Gastroesophageal sphincter (tissue), 4 donors: ENCODE measurements at regions not wholly inside any gene's neighbourhood (a gene's known extent, or its start where the extent isn't known, plus 50 kb on each side); places are given as distances from the start of the nearest gene placed in this dataset.

Source experiments
- ATAC-seq: fragments of 150-250 bp; one replicate; pipeline ENCODE4 v1.9.1; 2016; ENCODE audit warnings: mild to moderate bottlenecking, moderate library complexity
- H3K27ac ChIP-seq, 4 donors: fragments of 200-600 bp; sonication (generic) in 3 of 4; 1 replicate in 3 of 4; 2 replicates in 1 of 4; pipeline ENCODE4 v1.5.1; 2016 to 2019
- H3K27me3 ChIP-seq: fragments of 200-600 bp; sonication (generic); one replicate; pipeline ENCODE4 v1.5.1; 2019
- H3K36me3 ChIP-seq, 2 donors: fragments of 200-600 bp; sonication (generic); one replicate each; pipeline ENCODE4 v1.5.1; 2019; ENCODE audit warnings: control low read depth in 1 of 2
- H3K4me1 ChIP-seq, 3 donors: fragments of 200-600 bp; sonication (generic); 1 replicate in 2 of 3; 2 replicates in 1 of 3; pipeline ENCODE4 v1.5.1; 2016 to 2019; ENCODE audit warnings: control low read depth in 2 of 3
- H3K4me3 ChIP-seq, 2 donors: fragments of 200-600 bp; sonication (generic); one replicate each; pipeline ENCODE4 v1.5.1; 2019; ENCODE audit warnings: mild to moderate bottlenecking in 1 of 2, moderate library complexity in 1 of 2
- H3K9me3 ChIP-seq, 3 donors: fragments of 200-600 bp; sonication (generic); one replicate each; pipeline ENCODE4 v1.5.1; 2017 to 2019; ENCODE audit warnings: control low read depth in 2 of 3
- EP300 ChIP-seq: sonication (generic); formaldehyde crosslinking; IDR thresholded peaks from one replicate; pipeline ENCODE4 v1.6.1; 2017; ENCODE audit warnings: antibody characterized with exemption, mild to moderate bottlenecking
- POLR2A ChIP-seq, 2 donors: fragments of 450-650 bp; IDR thresholded peaks; one replicate each; pipeline ENCODE4 v1.6.1; 2017; ENCODE audit warnings: antibody characterized with exemption in 2 of 2, mild to moderate bottlenecking in 2 of 2, moderate library complexity in 1 of 2
- POLR2AphosphoS5 ChIP-seq: sonication (generic); formaldehyde crosslinking; IDR thresholded peaks from one replicate; pipeline ENCODE4 v1.6.1; 2017; ENCODE audit warnings: antibody characterized with exemption
- WGBS, 2 donors: methylation state at CpG; one replicate each; pipeline ENCODE4 v1.1.5; 2018; ENCODE audit warnings: low coverage in 1 of 2; 5-methylcytosine and 5-hydroxymethylcytosine counted together
- TF ChIP-seq, protein P1 (sequence below), 4 experiments: fragments of 200-600 bp in 2 of 4; fragments of 450-650 bp in 2 of 4; sonication (generic) in 1 of 4; IDR thresholded peaks; one replicate each; pipeline ENCODE4 v1.5.1; 2017 to 2019; ENCODE audit warnings: antibody characterized with exemption in 4 of 4, mild to moderate bottlenecking in 2 of 4, moderate library complexity in 2 of 4

DNA sequence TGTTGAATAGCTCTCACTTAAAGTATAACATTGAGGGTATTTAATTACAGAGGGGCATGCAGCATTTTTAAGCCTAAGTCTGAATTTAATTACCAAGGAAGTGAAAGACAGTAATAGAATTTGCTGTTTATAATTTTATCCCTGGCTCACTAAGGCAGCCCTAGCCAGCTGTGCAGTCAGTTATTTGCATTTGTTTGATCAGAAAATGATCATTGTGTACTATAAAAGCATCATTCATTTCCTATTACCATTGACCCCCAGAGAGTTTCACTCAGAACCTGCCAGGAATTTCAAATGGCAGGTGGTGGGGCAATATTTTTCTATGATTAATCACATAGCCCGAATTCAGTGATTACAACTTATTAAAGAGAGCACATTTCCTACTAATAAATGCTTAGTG is 277.1 kb upstream of the KAZN start:
- H3K9me3 ChIP-seq: no peaks in the 10 kb centered on the region
- no peak overlapping the region for H3K27ac ChIP-seq
- WGBS, 2 donors: 43 to 50% methylated on average over 1 of the region's 1 CpG
- no peaks in the 10 kb centered on the region for H3K27me3 ChIP-seq
- ATAC-seq: no peak
- TF ChIP-seq POLR2A (IDR thresholded peaks at IDR 0.05): no peak
- TF ChIP-seq, protein P1, sequence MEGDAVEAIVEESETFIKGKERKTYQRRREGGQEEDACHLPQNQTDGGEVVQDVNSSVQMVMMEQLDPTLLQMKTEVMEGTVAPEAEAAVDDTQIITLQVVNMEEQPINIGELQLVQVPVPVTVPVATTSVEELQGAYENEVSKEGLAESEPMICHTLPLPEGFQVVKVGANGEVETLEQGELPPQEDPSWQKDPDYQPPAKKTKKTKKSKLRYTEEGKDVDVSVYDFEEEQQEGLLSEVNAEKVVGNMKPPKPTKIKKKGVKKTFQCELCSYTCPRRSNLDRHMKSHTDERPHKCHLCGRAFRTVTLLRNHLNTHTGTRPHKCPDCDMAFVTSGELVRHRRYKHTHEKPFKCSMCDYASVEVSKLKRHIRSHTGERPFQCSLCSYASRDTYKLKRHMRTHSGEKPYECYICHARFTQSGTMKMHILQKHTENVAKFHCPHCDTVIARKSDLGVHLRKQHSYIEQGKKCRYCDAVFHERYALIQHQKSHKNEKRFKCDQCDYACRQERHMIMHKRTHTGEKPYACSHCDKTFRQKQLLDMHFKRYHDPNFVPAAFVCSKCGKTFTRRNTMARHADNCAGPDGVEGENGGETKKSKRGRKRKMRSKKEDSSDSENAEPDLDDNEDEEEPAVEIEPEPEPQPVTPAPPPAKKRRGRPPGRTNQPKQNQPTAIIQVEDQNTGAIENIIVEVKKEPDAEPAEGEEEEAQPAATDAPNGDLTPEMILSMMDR (IDR thresholded peaks at IDR 0.05): no peak
- no peaks in the 10 kb centered on the region for H3K4me1 ChIP-seq
- H3K36me3 ChIP-seq: no peaks in the 10 kb centered on the region
- no peak overlapping the region for H3K4me3 ChIP-seq

DNA sequence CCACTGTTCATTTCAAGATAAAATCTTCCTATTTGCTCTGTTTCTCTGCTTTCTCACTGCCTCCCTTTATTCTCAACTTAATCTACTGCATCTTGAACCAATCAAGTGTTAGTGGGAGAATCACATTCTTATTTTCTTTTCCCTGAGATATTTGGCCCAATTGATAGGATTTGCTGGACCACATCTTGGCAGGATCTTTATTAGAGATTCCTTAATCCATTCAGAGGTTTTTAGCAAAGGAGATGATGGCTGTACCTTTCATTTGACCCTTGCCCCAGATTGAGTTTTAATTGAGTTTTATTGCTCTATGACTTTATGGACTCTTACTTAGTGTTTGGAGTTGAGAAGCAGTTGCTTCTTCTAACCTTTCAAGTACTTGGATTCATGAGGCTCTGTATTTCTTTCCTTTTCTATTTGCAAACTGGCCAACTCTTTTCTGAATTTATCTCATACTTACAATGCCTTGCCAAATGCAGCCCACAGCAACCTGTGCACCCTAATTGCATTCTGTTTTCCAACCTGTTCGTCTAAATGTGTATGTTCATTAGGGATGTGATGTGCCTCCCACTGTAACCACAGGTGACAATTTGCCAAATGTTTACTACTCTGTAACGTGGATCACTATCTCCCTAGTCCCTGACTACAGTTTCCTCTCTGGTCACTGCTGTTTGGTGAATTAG is 274.8 kb upstream of the KAZN start:
- H3K4me1 ChIP-seq: no peaks in the 10 kb centered on the region
- ATAC-seq: no peak
- H3K27ac ChIP-seq: no peak overlapping the region
- no peak overlapping the region for H3K4me3 ChIP-seq
- H3K27me3 ChIP-seq: no peaks in the 10 kb centered on the region
- no peaks in the 10 kb centered on the region for H3K36me3 ChIP-seq
- TF ChIP-seq POLR2AphosphoS5 (no peak), POLR2A (IDR thresholded peaks at IDR 0.05) (no peak), EP300 (no peak)
- TF ChIP-seq, protein P1 (IDR thresholded peaks at IDR 0.05): no peak
- 71 to 94% methylated on average over 2 of the region's 2 CpGs for WGBS, 2 donors
- H3K9me3 ChIP-seq: no peaks in the 10 kb centered on the region

DNA sequence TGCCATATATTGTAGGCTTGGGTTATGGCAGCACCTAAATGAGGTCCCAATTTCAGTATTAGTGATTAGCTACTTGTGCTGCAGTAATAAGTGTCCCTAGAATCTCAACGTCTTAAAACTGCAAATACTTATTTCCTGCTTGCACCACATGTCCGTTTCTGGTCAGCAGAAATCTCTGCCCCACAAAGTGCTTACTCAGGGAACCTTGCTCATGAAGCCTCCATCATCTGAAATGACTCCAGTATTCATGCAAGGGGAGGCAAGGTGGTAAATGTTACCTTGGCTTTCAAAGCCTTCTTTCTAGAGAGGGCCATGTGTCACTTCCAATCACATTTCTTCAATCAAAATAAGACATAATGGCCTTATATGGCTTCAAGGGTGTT is 274.2 kb upstream of the KAZN start:
- Histone ChIP-seq H3K4me3 (no peak overlapping the region), H3K27me3 (no peaks in the 10 kb centered on the region), H3K27ac (no peak overlapping the region), H3K4me1 (no peaks in the 10 kb centered on the region), H3K9me3 (no peaks in the 10 kb centered on the region), H3K36me3 (no peaks in the 10 kb centered on the region)
- 57 to 64% methylated on average over 1 to 2 of the region's 2 CpGs for WGBS, 2 donors
- no peak for ATAC-seq
- TF ChIP-seq, protein P1 (IDR thresholded peaks at IDR 0.05): no peak
- no peak for TF ChIP-seq POLR2A (IDR thresholded peaks at IDR 0.05)

DNA sequence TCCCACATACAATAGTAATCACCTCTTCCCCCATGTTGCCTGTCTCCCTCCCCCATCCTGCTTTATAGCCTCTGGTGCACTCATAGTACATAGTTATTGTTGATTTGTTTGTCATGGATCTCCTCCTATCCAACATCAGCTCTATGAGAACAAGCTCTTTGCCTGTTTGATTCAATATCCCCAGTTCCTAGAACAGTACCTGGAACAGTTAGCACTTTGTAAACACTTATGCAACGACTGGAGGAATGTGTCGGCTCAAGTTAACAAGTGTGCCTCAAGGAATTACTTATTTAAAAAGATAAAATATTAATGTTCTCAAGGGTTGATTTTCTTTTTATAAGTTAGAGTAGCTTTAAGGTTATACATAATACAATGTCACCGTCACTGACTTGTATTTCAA is 271.6 kb upstream of the KAZN start:
- ATAC-seq: no peak
- Histone ChIP-seq H3K36me3 (no peaks in the 10 kb centered on the region), H3K9me3 (peaks cover 0 to 14% (median 0%) of the 10 kb centered on the region in 3 donors), H3K4me1 (no peaks in the 10 kb centered on the region), H3K27me3 (no peaks in the 10 kb centered on the region), H3K4me3 (no peak overlapping the region), H3K27ac (no peak overlapping the region)
- WGBS, 2 donors: 72% methylated on average over 3 of the region's 3 CpGs
- TF ChIP-seq EP300: no peak

DNA sequence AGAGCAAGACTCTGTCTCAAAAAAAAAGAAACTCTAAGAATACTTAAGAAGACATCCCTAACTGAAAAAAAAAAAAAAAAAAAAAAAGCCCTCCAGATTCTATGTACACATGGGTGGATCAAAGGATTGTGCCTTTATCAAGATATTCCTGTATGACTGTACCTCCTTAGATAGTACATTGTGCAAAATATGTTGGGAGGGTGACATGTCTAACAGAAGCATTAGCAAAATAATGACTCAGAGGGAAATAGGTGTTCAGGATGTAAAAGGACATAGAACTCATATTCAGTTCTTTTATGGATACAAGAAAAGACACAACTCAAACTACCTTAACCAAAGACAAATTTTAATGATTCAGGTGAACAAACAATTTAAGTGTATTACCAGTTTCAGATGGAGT is 269.8 kb upstream of the KAZN start:
- no peak for ATAC-seq

More for the DNA sequence above, 269.8 kb upstream of the KAZN start:
- H3K9me3 ChIP-seq: peaks cover 0 to 14% (median 0%) of the 10 kb centered on the region in 3 donors
- no peak overlapping the region for H3K27ac ChIP-seq
- TF ChIP-seq POLR2AphosphoS5: no peak
- no peak for TF ChIP-seq EP300
- no peak for TF ChIP-seq POLR2A (IDR thresholded peaks at IDR 0.05)
- TF ChIP-seq, protein P1 (IDR thresholded peaks at IDR 0.05): no peak
- no peaks in the 10 kb centered on the region for H3K36me3 ChIP-seq
- H3K4me3 ChIP-seq: no peak overlapping the region
- H3K4me1 ChIP-seq: no peaks in the 10 kb centered on the region
- no peaks in the 10 kb centered on the region for H3K27me3 ChIP-seq
